Uterus (tissue), 3 donors: ENCODE measurements at regions not wholly inside any gene's neighbourhood (a gene's known extent, or its start where the extent isn't known, plus 50 kb on each side); places are given as distances from the start of the nearest gene placed in this dataset.

Source experiments
- DNase-seq, 2 donors: peaks; one replicate each; pipeline ENCODE4 v3.0.0-alpha.2; 2019 to 2020
- H3K27ac ChIP-seq, 2 donors: fragments of 200-600 bp; sonication (generic); 1 replicate in 1 of 2; 2 replicates in 1 of 2; pipeline ENCODE4 v1.5.1; 2016 to 2018
- H3K27me3 ChIP-seq, 2 donors: fragments of 200-600 bp; sonication (generic); one replicate each; pipeline ENCODE4 v1.5.1; 2018 to 2019; ENCODE audit warnings: control low read depth in 1 of 2
- H3K36me3 ChIP-seq, 2 donors: fragments of 200-600 bp; sonication (generic); one replicate each; pipeline ENCODE4 v1.5.1; 2019; ENCODE audit warnings: control low read depth in 1 of 2
- H3K4me1 ChIP-seq, 2 donors: fragments of 200-600 bp; sonication (generic); one replicate each; pipeline ENCODE4 v1.5.1; 2018 to 2019; ENCODE audit warnings: control low read depth in 1 of 2
- H3K4me3 ChIP-seq, 2 donors: fragments of 200-600 bp; sonication (generic); 1 replicate in 1 of 2; 2 replicates in 1 of 2; pipeline ENCODE4 v1.5.1; 2018 to 2019; ENCODE audit warnings: mild to moderate bottlenecking in 1 of 2
- H3K9me3 ChIP-seq, 2 donors: fragments of 200-600 bp; sonication (generic); one replicate each; pipeline ENCODE4 v1.5.1; 2019; ENCODE audit warnings: control low read depth in 1 of 2
- CTCF ChIP-seq, 4 experiments: fragments of 200-600 bp in 2 of 4; fragments of 450-650 bp in 2 of 4; sonication (generic) in 2 of 4; IDR thresholded peaks; one replicate each; pipeline ENCODE4 v1.5.1; 2016 to 2019; ENCODE audit warnings: antibody characterized with exemption in 4 of 4, mild to moderate bottlenecking in 2 of 4, moderate library complexity in 1 of 4
- POLR2A ChIP-seq, 2 donors: fragments of 450-650 bp; IDR thresholded peaks; one replicate each; pipeline ENCODE4 v1.6.1; 2016; ENCODE audit warnings: antibody characterized with exemption in 2 of 2, mild to moderate bottlenecking in 1 of 2, moderate library complexity in 1 of 2
- intact Hi-C: fragments of 100-400 bp; cut with DNase I; formaldehyde crosslinking; loops from one replicate; pipeline ENCODE4 v1.15.1; 2023; ENCODE audit warnings: low total_unique reads
- donor health status: DM: yes; HTN: yes; CAD: no.

GRCh38 chr1:196136396-196136795 is 471.8 kb downstream of the KCNT2 start:
- TF ChIP-seq CTCF (IDR thresholded peaks at IDR 0.05) (no peak), POLR2A (IDR thresholded peaks at IDR 0.05) (no peak)
- intact Hi-C loops, result no loop called here
- no peaks in the 10 kb centered on the region for H3K4me1 ChIP-seq

GRCh38 chr1:196131691-196132090 is 476.5 kb downstream of the KCNT2 start:
- Histone ChIP-seq H3K4me3 (no peak overlapping the region), H3K27ac (no peak overlapping the region), H3K27me3 (no peaks in the 10 kb centered on the region), H3K4me1 (no peaks in the 10 kb centered on the region), H3K36me3 (no peaks in the 10 kb centered on the region), H3K9me3 (no peaks in the 10 kb centered on the region)
- no peak for TF ChIP-seq POLR2A (IDR thresholded peaks at IDR 0.05)
- no peak for TF ChIP-seq CTCF (IDR thresholded peaks at IDR 0.05)
- intact Hi-C loops, result no loop called here
- DNase-seq, result no peak

More at GRCh38 chr1:196136396-196136795, 471.8 kb downstream of the KCNT2 start:
- no peak for DNase-seq
- H3K36me3 ChIP-seq, result no peaks in the 10 kb centered on the region
- H3K27me3 ChIP-seq, result no peaks in the 10 kb centered on the region
- no peak overlapping the region for H3K27ac ChIP-seq
- no peak overlapping the region for H3K4me3 ChIP-seq
- no peaks in the 10 kb centered on the region for H3K9me3 ChIP-seq

GRCh38 chr1:196128835-196129234 is 479.4 kb downstream of the KCNT2 start:
- H3K4me3 ChIP-seq, result no peak overlapping the region
- intact Hi-C loops, result no loop called here
- H3K9me3 ChIP-seq, result no peaks in the 10 kb centered on the region
- no peaks in the 10 kb centered on the region for H3K36me3 ChIP-seq
- no peak for DNase-seq
- H3K27me3 ChIP-seq, result no peaks in the 10 kb centered on the region
- TF ChIP-seq CTCF (IDR thresholded peaks at IDR 0.05) (no peak), POLR2A (IDR thresholded peaks at IDR 0.05) (no peak)
- no peaks in the 10 kb centered on the region for H3K4me1 ChIP-seq
- H3K27ac ChIP-seq, result no peak overlapping the region

- Histone ChIP-seq H3K4me3 (no peak overlapping the region), H3K36me3 (no peaks in the 10 kb centered on the region), H3K9me3 (no peaks in the 10 kb centered on the region), H3K27me3 (no peaks in the 10 kb centered on the region), H3K4me1 (no peaks in the 10 kb centered on the region), H3K27ac (no peak overlapping the region)
- intact Hi-C loops, result no loop called here
- no peak for DNase-seq
- TF ChIP-seq POLR2A (IDR thresholded peaks at IDR 0.05) (no peak), CTCF (IDR thresholded peaks at IDR 0.05) (no peak)
Observed at GRCh38 chr1:196121181-196121580, 487.1 kb downstream of the KCNT2 start.

- Histone ChIP-seq H3K27ac (no peak overlapping the region), H3K27me3 (no peaks in the 10 kb centered on the region), H3K9me3 (no peaks in the 10 kb centered on the region), H3K4me3 (no peak overlapping the region), H3K36me3 (no peaks in the 10 kb centered on the region), H3K4me1 (no peaks in the 10 kb centered on the region)
- DNase-seq, result no peak
- intact Hi-C loops, result no loop called here
- TF ChIP-seq POLR2A (IDR thresholded peaks at IDR 0.05), result no peak
- TF ChIP-seq CTCF (IDR thresholded peaks at IDR 0.05), result no peak
Observed at GRCh38 chr1:196115646-196116045, 492.6 kb downstream of the KCNT2 start.
